SW 1271 (cell line): ENCODE measurements at regions not wholly inside any gene's neighbourhood (a gene's known extent, or its start where the extent isn't known, plus 50 kb on each side); places are given as distances from the start of the nearest gene placed in this dataset.

Source experiments
- DNase-seq, 2 experiments: peaks; one replicate each; lab custom pipeline; 2025; lab: John Stamatoyannopoulos, UW

GRCh38 chr17:72069586-72070202, 51.1 kb upstream of the SOX9 start:
- no peak for DNase-seq
